Chondrocyte (in vitro differentiated cells): ENCODE measurements at regions not wholly inside any gene's neighbourhood (a gene's known extent, or its start where the extent isn't known, plus 50 kb on each side); places are given as distances from the start of the nearest gene placed in this dataset.

Source experiments
- DNase-seq: peaks from one replicate; pipeline ENCODE4 v3.0.0; 2021; ENCODE audit warnings: mixed read lengths, low spot score
- H3K27ac Mint-ChIP-seq: one replicate; pipeline ENCODE4 v1.8.0; 2021; ENCODE audit warnings: mild to moderate bottlenecking, moderate library complexity, mixed read lengths; ENCODE audit not compliant: unreplicated experiment
- H3K27me3 Mint-ChIP-seq: 2 replicates; pipeline ENCODE4 v1.8.0; 2021; ENCODE audit warnings: low read depth, mixed read lengths
- H3K36me3 Mint-ChIP-seq: 2 replicates; pipeline ENCODE4 v1.8.0; 2021; ENCODE audit warnings: low read depth, mixed read lengths
- H3K4me1 Mint-ChIP-seq: 2 replicates; pipeline ENCODE4 v1.8.0; 2021; ENCODE audit warnings: low read depth, mild to moderate bottlenecking, mixed read lengths
- H3K4me3 Mint-ChIP-seq: one replicate; pipeline ENCODE4 v1.8.0; 2021; ENCODE audit warnings: mild to moderate bottlenecking, moderate library complexity, mixed read lengths; ENCODE audit not compliant: unreplicated experiment
- H3K9me3 Mint-ChIP-seq: 2 replicates; pipeline ENCODE4 v1.8.0; 2021; ENCODE audit warnings: low read depth, mixed read lengths
- CTCF ChIP-seq: fragments of 200-600 bp; sonication (generic); IDR thresholded peaks from 2 replicates; pipeline ENCODE4 v1.5.0; 2021; ENCODE audit warnings: antibody characterized with exemption, mild to moderate bottlenecking, moderate library complexity

- no peak for DNase-seq
- Mint-ChIP-seq H3K4me1 (peaks cover 27% of the 10 kb centered on the region), H3K36me3 (no peaks in the 10 kb centered on the region), H3K9me3 (no peaks in the 10 kb centered on the region), H3K4me3 (no peak overlapping the region), H3K27me3 (peaks cover 2% of the 10 kb centered on the region), H3K27ac (no peak overlapping the region)
- TF ChIP-seq CTCF: no peak
Observed at GRCh38 chr1:232183802-232184201, 446.1 kb downstream of the SIPA1L2 start.

DNA sequence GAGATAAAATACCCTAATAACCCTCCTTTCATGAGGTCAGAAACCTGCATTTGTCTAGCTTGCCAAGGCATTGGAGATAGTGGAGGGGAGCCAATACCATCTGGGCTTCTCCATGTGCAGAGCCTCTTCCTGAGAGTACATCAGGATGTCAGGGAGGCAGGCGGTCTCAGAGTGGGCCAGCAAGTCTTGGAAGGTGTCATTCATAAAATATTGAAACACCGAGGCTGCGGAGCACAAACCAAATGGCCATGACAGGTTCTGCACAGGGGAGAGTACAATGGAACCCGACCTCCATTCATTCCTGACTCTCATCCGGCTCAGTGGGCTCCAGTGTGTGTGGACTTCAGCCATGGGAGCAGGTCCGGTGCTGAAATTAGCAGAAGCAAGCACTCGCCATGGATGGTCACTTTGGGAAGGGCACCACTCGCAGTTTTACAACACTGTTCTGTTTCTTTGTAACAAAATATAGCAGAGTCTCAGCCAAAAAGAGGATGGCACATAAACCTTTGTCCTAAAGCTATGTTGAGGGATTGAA is 446.6 kb downstream of the SIPA1L2 start:
- H3K4me1 Mint-ChIP-seq: peaks cover 27% of the 10 kb centered on the region
- no peaks in the 10 kb centered on the region for H3K36me3 Mint-ChIP-seq
- TF ChIP-seq CTCF: no peak
- H3K9me3 Mint-ChIP-seq: no peaks in the 10 kb centered on the region
- no peak overlapping the region for H3K27ac Mint-ChIP-seq
- peaks cover 2% of the 10 kb centered on the region for H3K27me3 Mint-ChIP-seq
- no peak for DNase-seq
- no peak overlapping the region for H3K4me3 Mint-ChIP-seq

DNA sequence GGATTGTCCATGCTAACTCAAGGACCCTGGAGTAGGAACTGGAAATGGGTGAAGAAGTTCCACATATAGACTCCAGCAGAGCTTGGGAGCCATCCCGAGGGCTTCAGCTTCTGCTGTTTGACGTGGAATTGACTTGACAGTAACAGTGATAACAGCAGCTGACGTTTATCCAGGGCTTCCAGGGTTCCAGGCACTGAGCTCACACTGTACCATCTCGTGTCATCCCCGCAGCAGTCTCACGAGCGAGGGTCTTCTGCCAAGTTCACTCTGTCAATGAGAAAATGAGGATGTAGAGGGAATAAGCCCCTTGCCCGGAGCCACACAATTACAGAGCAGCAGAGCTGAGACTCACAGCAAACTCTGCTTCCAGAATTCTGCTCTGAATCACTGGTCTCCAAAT is 447.7 kb downstream of the SIPA1L2 start:
- H3K4me1 Mint-ChIP-seq: peaks cover 21% of the 10 kb centered on the region
- peaks cover 2% of the 10 kb centered on the region for H3K27me3 Mint-ChIP-seq
- no peak for DNase-seq
- H3K4me3 Mint-ChIP-seq: no peak overlapping the region
- no peaks in the 10 kb centered on the region for H3K9me3 Mint-ChIP-seq
- no peak overlapping the region for H3K27ac Mint-ChIP-seq
- TF ChIP-seq CTCF: no peak
- no peaks in the 10 kb centered on the region for H3K36me3 Mint-ChIP-seq

DNA sequence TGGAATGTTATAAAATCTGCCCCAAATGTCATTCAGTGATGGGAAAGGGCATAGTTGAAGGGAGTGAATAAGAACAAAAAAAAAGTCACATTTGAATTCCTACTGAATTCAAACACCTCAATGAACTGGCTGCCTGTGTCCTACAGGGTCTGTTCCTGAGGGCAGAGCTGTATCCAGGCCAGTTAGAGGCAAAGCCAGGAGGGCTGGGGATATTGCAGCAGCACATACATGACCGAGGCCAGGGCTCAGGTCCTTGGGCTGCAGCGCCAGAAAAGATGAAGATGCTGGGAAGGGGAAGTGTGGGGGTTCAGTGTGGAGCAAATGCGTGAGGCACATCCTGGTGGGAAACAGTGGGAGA is 449.2 kb downstream of the SIPA1L2 start:
- Mint-ChIP-seq H3K27ac (no peak overlapping the region), H3K4me3 (no peak overlapping the region), H3K4me1 (peaks cover 10% of the 10 kb centered on the region), H3K9me3 (no peaks in the 10 kb centered on the region), H3K27me3 (peaks cover 2% of the 10 kb centered on the region), H3K36me3 (no peaks in the 10 kb centered on the region)
- no peak for DNase-seq
- no peak for TF ChIP-seq CTCF

GRCh38 chr1:232179896-232180778 is 449.8 kb downstream of the SIPA1L2 start:
- TF ChIP-seq CTCF: no peak
- no peak overlapping the region for H3K27ac Mint-ChIP-seq
- H3K4me3 Mint-ChIP-seq: no peak overlapping the region
- H3K9me3 Mint-ChIP-seq: no peaks in the 10 kb centered on the region
- no peak for DNase-seq
- H3K27me3 Mint-ChIP-seq: peaks cover 2% of the 10 kb centered on the region
- no peaks in the 10 kb centered on the region for H3K36me3 Mint-ChIP-seq
- peaks cover 10% of the 10 kb centered on the region for H3K4me1 Mint-ChIP-seq
